ENCODE measurements at regions not wholly inside any gene's neighbourhood (a gene's known extent, or its start where the extent isn't known, plus 50 kb on each side); places are given as distances from the start of the nearest gene placed in this dataset.

- no peak overlapping the region for H2AFZ ChIP-seq (ENCODE audit: low read depth, low read length)
- H3K9me3 ChIP-seq (ENCODE audit: low read length) = no peaks in the 10 kb centered on the region
- H3K4me3 ChIP-seq (ENCODE audit: low read length) = no peak overlapping the region
- no peaks in the 10 kb centered on the region for H3F3A ChIP-seq (ENCODE audit: insufficient read depth, low read length, poor library complexity, severe bottlenecking)
- no peaks in the 10 kb centered on the region for H3K79me2 ChIP-seq (replicated peaks; ENCODE audit: insufficient read depth, low read length)
- H4K20me1 ChIP-seq (ENCODE audit: insufficient read depth) = no peaks in the 10 kb centered on the region
- no peak overlapping the region for H3K27ac ChIP-seq (ENCODE audit: low read length)
- H3K27me3 ChIP-seq (ENCODE audit: insufficient read depth, low read depth, low read length) = no peaks in the 10 kb centered on the region
- no peak overlapping the region for H3K4me2 ChIP-seq (ENCODE audit: low read length)
- TF ChIP-seq RAD21 (conservative IDR thresholded peaks at IDR 0.05) (no peak), MXI1 (conservative IDR thresholded peaks at IDR 0.05; ENCODE audit: poor library complexity, severe bottlenecking) (no peak), TAF1 (IDR thresholded peaks at IDR 0.05; ENCODE audit: low read depth) (no peak), POLR2AphosphoS5 (IDR thresholded peaks at IDR 0.05) (no peak), CTCF (IDR thresholded peaks at IDR 0.05; ENCODE audit: poor library complexity, severe bottlenecking) (no peak), EP300 (conservative IDR thresholded peaks at IDR 0.05; ENCODE audit: poor library complexity, severe bottlenecking) (no peak), EZH2 (IDR thresholded peaks at IDR 0.05; ENCODE audit: borderline replicate concordance, insufficient read depth, low read length, poor library complexity, severe bottlenecking) (no peak), REST (IDR thresholded peaks at IDR 0.05; ENCODE audit: borderline replicate concordance) (no peak), SMC3 (conservative IDR thresholded peaks at IDR 0.05; ENCODE audit: poor library complexity) (no peak)
- no peaks in the 10 kb centered on the region for H3K36me3 ChIP-seq (ENCODE audit: insufficient read depth, low read length)
- H3K9me2 ChIP-seq (ENCODE audit: insufficient read depth, low read length) = no peaks in the 10 kb centered on the region
- H3K9ac ChIP-seq (ENCODE audit: low read length) = no peak overlapping the region
Measured at GRCh38 chr12:115108129-115109100, 424.4 kb upstream of the TBX3 start.

GRCh38 chr12:115103884-115104883, 420.2 kb upstream of the TBX3 start:
- H4K20me1 ChIP-seq (ENCODE audit: insufficient read depth) = no peaks in the 10 kb centered on the region
- H3K9me2 ChIP-seq (ENCODE audit: insufficient read depth, low read length) = no peaks in the 10 kb centered on the region
- no peaks in the 10 kb centered on the region for H3F3A ChIP-seq (ENCODE audit: insufficient read depth, low read length, poor library complexity, severe bottlenecking)
- H3K9ac ChIP-seq (ENCODE audit: low read length) = no peak overlapping the region
- H3K27me3 ChIP-seq (ENCODE audit: insufficient read depth, low read depth, low read length) = no peaks in the 10 kb centered on the region
- H3K36me3 ChIP-seq (ENCODE audit: insufficient read depth, low read length) = no peaks in the 10 kb centered on the region
- H3K9me3 ChIP-seq (ENCODE audit: low read length) = no peaks in the 10 kb centered on the region
- H3K4me2 ChIP-seq (ENCODE audit: low read length) = no peak overlapping the region
- no peaks in the 10 kb centered on the region for H3K79me2 ChIP-seq (replicated peaks; ENCODE audit: insufficient read depth, low read length)
- H3K4me3 ChIP-seq (ENCODE audit: low read length) = no peak overlapping the region
- TF ChIP-seq MXI1 (conservative IDR thresholded peaks at IDR 0.05; ENCODE audit: poor library complexity, severe bottlenecking) = no peak
- no peak for TF ChIP-seq EZH2 (IDR thresholded peaks at IDR 0.05; ENCODE audit: borderline replicate concordance, insufficient read depth, low read length, poor library complexity, severe bottlenecking)
- no peak for TF ChIP-seq CTCF (IDR thresholded peaks at IDR 0.05; ENCODE audit: poor library complexity, severe bottlenecking)
- TF ChIP-seq RAD21 (conservative IDR thresholded peaks at IDR 0.05) = no peak
- TF ChIP-seq POLR2AphosphoS5 (IDR thresholded peaks at IDR 0.05) = no peak
- no peak for TF ChIP-seq SMC3 (conservative IDR thresholded peaks at IDR 0.05; ENCODE audit: poor library complexity)
- TF ChIP-seq TAF1 (IDR thresholded peaks at IDR 0.05; ENCODE audit: low read depth) = no peak
- no peak for TF ChIP-seq EP300 (conservative IDR thresholded peaks at IDR 0.05; ENCODE audit: poor library complexity, severe bottlenecking)
- TF ChIP-seq REST (IDR thresholded peaks at IDR 0.05; ENCODE audit: borderline replicate concordance) = no peak
- no peak overlapping the region for H2AFZ ChIP-seq (ENCODE audit: low read depth, low read length)
- H3K27ac ChIP-seq (ENCODE audit: low read length) = no peak overlapping the region
